Colonic mucosa (tissue), 4 donors: ENCODE measurements at regions not wholly inside any gene's neighbourhood (a gene's known extent, or its start where the extent isn't known, plus 50 kb on each side); places are given as distances from the start of the nearest gene placed in this dataset.

ENCODE experiments used
- DNase-seq: peaks from one replicate; pipeline ENCODE4 v3.0.0-alpha.2; 2020
- H3K27ac ChIP-seq: fragments of 200-600 bp; one replicate; pipeline ENCODE4 v1.8.0; 2021
- H3K27me3 ChIP-seq: fragments of 200-600 bp; one replicate; pipeline ENCODE4 v1.8.0; 2021
- H3K36me3 ChIP-seq: fragments of 200-600 bp; one replicate; pipeline ENCODE4 v1.8.0; 2021
- H3K4me1 ChIP-seq: fragments of 200-600 bp; one replicate; pipeline ENCODE4 v1.8.0; 2021; ENCODE audit warnings: mild to moderate bottlenecking
- H3K4me3 ChIP-seq: fragments of 200-600 bp; one replicate; pipeline ENCODE4 v1.8.0; 2021
- H3K9ac ChIP-seq, 2 donors: one replicate each; pipeline ENCODE4 v1.7.0; 2013; ENCODE audit warnings: control low read depth in 2 of 2, low read depth in 2 of 2, low read length in 2 of 2
- H3K9me3 ChIP-seq: fragments of 200-600 bp; one replicate; pipeline ENCODE4 v1.8.0; 2021
- intact Hi-C: fragments of 100-400 bp; cut with DNase I; formaldehyde crosslinking; loops from one replicate; pipeline ENCODE4 v1.14.1; 2022
- TF ChIP-seq, protein P1 (sequence below): fragments of 200-600 bp; IDR thresholded peaks from one replicate; pipeline ENCODE4 v1.8.0; 2022; ENCODE audit warnings: antibody characterized with exemption, mild to moderate bottlenecking
- donor health status: healthy.
- donor health status: DM: no; HTN: no; CAD: no.
- donor health status: DM: no; HTN: no; CAD: no.

DNA sequence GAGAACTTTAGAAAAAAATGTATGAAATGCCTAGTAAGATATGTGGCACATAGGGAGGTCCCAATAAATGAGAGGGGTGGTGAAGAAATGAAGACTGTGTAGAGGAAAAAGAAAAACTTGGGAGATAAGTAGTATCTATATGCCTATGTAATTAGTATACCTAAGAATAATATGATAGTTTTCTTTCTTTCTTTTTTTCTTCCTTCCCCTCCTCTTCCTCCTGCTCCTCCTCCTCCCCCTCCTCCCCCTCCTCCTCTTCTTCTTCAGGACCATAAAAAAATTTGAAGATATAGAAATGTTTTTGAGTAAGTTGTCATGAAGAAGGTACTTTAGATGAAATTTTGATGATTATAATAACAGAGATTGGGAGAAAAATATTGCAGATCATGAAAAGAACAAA lies 857.4 kb downstream of the MAT2B start:
- no peaks in the 10 kb centered on the region for H3K27me3 ChIP-seq
- intact Hi-C loops: no loop called here
- no peaks in the 10 kb centered on the region for H3K9me3 ChIP-seq
- no peaks in the 10 kb centered on the region for H3K4me1 ChIP-seq
- DNase-seq: no peak
- no peak overlapping the region for H3K4me3 ChIP-seq
- TF ChIP-seq, protein P1, sequence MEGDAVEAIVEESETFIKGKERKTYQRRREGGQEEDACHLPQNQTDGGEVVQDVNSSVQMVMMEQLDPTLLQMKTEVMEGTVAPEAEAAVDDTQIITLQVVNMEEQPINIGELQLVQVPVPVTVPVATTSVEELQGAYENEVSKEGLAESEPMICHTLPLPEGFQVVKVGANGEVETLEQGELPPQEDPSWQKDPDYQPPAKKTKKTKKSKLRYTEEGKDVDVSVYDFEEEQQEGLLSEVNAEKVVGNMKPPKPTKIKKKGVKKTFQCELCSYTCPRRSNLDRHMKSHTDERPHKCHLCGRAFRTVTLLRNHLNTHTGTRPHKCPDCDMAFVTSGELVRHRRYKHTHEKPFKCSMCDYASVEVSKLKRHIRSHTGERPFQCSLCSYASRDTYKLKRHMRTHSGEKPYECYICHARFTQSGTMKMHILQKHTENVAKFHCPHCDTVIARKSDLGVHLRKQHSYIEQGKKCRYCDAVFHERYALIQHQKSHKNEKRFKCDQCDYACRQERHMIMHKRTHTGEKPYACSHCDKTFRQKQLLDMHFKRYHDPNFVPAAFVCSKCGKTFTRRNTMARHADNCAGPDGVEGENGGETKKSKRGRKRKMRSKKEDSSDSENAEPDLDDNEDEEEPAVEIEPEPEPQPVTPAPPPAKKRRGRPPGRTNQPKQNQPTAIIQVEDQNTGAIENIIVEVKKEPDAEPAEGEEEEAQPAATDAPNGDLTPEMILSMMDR: no peak
- H3K36me3 ChIP-seq: no peaks in the 10 kb centered on the region
- H3K27ac ChIP-seq: no peak overlapping the region
- H3K9ac ChIP-seq: no peak overlapping the region

DNA sequence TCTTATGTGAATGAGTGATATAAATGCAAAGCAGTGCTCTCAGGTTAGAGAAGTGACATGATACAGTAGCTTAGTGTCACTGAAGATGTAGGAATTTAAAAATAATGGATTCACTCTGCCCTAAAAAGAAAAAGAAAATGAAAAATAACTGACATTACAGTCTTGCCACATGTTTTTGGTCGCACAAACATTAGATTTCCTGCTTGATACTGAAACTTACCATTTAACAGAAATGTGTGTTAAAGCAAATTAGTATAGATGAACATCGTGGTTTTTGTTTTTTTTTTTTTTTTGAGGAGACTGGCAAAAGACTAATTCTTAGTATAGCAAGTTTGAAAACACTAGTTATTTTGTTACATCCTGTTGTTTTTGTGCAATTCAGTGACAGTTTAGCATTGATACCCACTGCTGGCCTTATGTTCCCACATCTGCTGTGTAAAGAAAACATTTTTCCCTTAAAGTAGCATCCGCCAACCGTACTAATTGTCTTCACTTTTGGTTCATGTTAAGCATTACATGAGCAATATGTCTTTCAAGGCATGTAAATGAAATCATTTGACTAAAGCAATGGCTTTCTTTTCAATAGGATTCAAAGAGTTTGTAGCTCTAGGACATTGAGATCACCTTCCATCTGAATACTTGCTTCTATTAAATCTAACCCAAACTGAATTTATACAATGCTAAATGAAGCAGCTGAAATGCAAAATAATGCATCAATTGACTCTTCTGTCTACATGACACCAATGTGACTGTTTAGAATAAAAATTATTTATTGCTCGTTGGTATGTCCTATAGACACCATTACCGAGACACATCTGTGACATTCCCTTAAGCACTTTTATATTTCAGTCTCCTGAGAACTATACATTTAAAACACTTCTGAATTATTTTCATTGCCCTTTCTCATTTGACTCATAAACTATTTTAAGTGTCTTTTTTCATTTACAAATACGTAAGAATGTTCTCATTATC lies 859.1 kb downstream of the MAT2B start:
- Histone ChIP-seq H3K4me1 (no peaks in the 10 kb centered on the region), H3K36me3 (no peaks in the 10 kb centered on the region), H3K27me3 (no peaks in the 10 kb centered on the region), H3K4me3 (no peak overlapping the region), H3K9ac (no peak overlapping the region), H3K27ac (no peak overlapping the region), H3K9me3 (no peaks in the 10 kb centered on the region)
- DNase-seq: no peak
- TF ChIP-seq, protein P1: no peak
- intact Hi-C loops: no loop called here

DNA sequence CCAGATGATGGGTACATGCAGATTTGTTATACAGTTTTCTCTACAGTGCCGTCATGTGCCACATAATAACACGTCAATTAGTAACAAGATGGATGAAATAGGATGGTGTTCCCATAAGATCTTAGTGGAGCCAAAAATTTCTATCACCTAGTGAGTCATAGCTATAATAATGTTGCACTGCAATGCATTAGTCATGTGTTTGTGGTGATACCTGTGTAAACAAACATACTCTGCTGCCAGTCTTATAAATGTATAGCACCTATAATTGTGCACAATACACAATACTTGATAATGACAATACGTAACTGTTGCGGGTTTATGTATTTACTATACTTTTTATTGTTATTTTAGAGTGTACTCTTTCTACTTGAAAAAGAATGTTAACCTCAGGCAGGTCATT lies 865.4 kb downstream of the MAT2B start:
- H3K9ac ChIP-seq: no peak overlapping the region
- no peak overlapping the region for H3K4me3 ChIP-seq
- intact Hi-C loops: no loop called here
- no peaks in the 10 kb centered on the region for H3K4me1 ChIP-seq
- TF ChIP-seq, protein P1: no peak
- no peaks in the 10 kb centered on the region for H3K27me3 ChIP-seq
- H3K36me3 ChIP-seq: no peaks in the 10 kb centered on the region
- no peak overlapping the region for H3K27ac ChIP-seq
- H3K9me3 ChIP-seq: no peaks in the 10 kb centered on the region
- no peak for DNase-seq

DNA sequence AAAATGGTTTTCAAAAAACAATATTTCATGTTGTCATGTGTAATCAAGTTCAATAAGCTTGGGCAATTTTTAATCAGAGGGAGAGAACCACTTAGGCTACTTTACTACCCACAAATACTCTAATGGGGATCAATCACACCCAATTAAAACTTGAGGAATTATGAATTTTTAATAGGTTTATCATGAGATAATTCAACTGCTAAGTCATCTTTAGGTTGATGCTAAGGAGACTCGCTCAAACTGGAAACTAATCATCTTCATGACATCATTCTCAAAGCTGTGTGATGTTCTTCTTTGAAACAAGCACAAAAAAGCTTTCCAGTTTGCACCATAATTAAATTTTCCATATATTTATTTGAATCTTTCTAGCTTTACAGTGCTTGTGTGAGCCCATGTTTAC lies 867.5 kb downstream of the MAT2B start:
- Histone ChIP-seq H3K36me3 (no peaks in the 10 kb centered on the region), H3K4me3 (no peak overlapping the region), H3K4me1 (no peaks in the 10 kb centered on the region), H3K9me3 (no peaks in the 10 kb centered on the region), H3K27ac (no peak overlapping the region), H3K27me3 (no peaks in the 10 kb centered on the region), H3K9ac (no peak overlapping the region)
- TF ChIP-seq, protein P1: no peak
- no peak for DNase-seq
- intact Hi-C loops: no loop called here

DNA sequence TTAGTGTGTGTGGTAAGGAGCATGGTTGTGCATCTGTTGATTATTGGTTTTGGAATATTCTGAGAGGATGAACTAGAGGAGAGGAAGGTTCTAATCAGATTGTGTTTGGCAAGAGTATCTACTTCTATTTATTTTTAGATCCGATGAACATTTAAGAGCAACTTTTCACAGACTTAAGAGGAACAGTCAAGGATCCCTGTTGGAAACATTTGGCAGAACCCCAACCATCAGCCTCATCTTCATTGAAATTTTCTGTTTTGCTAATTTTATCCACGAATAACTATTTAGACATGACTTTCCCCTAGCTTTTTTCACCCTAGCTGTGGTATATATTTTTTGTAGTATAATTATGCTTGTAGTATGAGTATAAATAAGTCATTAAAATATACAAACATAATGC lies 868.5 kb downstream of the MAT2B start:
- no peak for DNase-seq
- Histone ChIP-seq H3K9ac (no peak overlapping the region), H3K27me3 (no peaks in the 10 kb centered on the region), H3K27ac (no peak overlapping the region), H3K36me3 (no peaks in the 10 kb centered on the region), H3K9me3 (no peaks in the 10 kb centered on the region), H3K4me3 (no peak overlapping the region), H3K4me1 (no peaks in the 10 kb centered on the region)
- TF ChIP-seq, protein P1: no peak
- intact Hi-C loops: no loop called here
